ES-I3 (cell line): ENCODE measurements at regions not wholly inside any gene's neighbourhood (a gene's known extent, or its start where the extent isn't known, plus 50 kb on each side); places are given as distances from the start of the nearest gene placed in this dataset.
A peak's percentile ranks its signal among the peaks of the same experiment; 100 is the strongest.

ENCODE experiments used
- H3K36me3 ChIP-seq: 2 replicates; pipeline ENCODE4 v1.6.1; 2013; ENCODE audit warnings: mild to moderate bottlenecking, low read length, control low read depth, moderate library complexity; ENCODE audit not compliant: insufficient read depth
- H3K4me1 ChIP-seq: 2 replicates; pipeline ENCODE4 v1.6.1; 2013; ENCODE audit warnings: mild to moderate bottlenecking, control low read depth, low read length; ENCODE audit not compliant: insufficient read depth
- H3K9ac ChIP-seq: 2 replicates; pipeline ENCODE4 v1.6.1; 2013; ENCODE audit warnings: low read depth, mild to moderate bottlenecking, low read length, moderate library complexity
- H3K9me3 ChIP-seq: 2 replicates; pipeline ENCODE4 v1.6.1; 2013; ENCODE audit warnings: mild to moderate bottlenecking, low read length, moderate library complexity; ENCODE audit not compliant: control insufficient read depth, insufficient read depth

DNA sequence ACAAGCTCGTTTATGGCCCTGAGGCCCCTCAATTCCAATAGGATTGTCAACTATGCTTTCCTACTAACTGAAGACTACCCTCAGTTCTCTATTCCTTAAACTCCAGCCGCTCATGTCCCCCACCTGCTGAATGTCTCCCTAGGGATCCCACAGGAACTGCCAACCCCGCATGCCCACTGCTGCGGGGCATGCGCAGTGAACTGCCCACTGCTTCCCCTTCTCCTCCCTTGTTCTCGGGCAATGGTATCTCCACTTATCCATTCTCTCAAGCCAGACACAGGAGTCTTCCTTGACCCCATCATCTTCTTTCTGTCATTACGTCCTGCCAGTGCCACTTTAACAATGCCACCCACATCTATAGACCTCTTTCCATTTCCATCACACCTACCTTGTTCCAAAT lies 90.0 kb downstream of the FGF18 start:
- Histone ChIP-seq H3K9me3 (no peaks in the 10 kb centered on the region), H3K4me1 (no peaks in the 10 kb centered on the region), H3K36me3 (no peaks in the 10 kb centered on the region; the same call in 1 of the 2 replicates), H3K9ac (no peak overlapping the region)

DNA sequence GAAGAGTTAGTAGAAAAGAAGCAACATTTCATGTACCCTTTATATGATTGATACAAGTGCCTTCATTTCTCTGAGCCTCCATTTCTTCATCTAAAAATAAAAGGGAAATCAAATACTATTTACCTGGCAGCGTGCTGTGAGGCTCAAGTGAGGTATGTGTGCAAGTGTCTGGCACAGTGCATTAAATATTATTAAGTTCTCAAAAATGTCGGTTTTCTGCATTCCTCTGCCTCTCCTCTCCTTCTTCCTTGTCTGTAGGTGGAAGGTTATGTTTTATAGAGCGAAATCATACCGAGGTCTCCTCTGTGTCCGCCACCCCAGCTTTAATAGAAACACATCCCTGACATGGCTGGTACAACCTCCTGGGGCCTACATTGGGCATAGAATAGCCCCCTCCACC lies 93.0 kb downstream of the FGF18 start:
- Histone ChIP-seq H3K36me3 (no peaks in the 10 kb centered on the region), H3K9me3 (no peaks in the 10 kb centered on the region), H3K9ac (no peak overlapping the region), H3K4me1 (no peaks in the 10 kb centered on the region)

DNA sequence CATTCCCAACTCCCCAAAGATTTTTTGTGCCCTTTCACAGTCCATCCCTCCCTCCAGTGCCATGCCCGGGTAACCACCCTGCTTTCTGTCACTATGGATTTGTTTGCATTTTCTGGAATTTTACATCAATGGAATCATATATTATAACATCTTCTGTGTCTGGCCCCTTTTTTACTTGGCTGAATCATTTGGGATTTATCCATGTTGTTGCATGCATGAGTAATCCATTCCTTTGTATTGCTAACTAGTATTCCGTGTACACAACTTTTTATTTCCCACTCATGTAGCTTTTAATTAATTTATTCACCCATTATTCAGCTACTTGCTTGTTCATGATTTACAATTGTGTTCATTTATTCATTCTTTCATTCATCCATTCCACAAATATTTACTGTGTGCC lies 94.1 kb downstream of the FGF18 start:
- H3K9me3 ChIP-seq: no peaks in the 10 kb centered on the region
- H3K9ac ChIP-seq: no peak overlapping the region
- peaks cover under 1% of the 10 kb centered on the region; the same call in 1 of the 2 replicates for H3K4me1 ChIP-seq
- no peaks in the 10 kb centered on the region for H3K36me3 ChIP-seq

DNA sequence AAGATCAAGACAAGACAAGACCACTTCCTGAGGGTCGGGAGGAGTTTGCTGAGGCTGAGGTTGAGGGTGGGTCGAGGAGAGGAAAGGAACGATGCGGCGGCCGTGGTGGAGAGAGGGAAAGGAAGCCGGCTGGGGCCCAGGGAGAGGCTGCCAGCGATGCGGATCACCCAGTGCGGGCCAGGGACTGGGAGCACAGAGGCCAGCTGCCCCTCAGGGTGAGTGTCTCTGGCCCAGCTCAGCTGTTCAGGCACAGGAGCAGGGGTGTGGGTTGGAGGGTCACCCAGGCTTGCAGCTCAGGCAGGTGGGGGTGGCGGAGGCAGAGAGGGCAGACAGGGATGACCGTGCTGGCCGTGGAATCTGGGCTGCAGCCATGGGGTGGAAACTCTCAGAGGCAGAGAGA lies 99.5 kb downstream of the FGF18 start:
- peaks cover 34% of the 10 kb centered on the region for H3K4me1 ChIP-seq
- H3K9me3 ChIP-seq: no peaks in the 10 kb centered on the region
- H3K9ac ChIP-seq: no peak overlapping the region
- H3K36me3 ChIP-seq: no peaks in the 10 kb centered on the region

DNA sequence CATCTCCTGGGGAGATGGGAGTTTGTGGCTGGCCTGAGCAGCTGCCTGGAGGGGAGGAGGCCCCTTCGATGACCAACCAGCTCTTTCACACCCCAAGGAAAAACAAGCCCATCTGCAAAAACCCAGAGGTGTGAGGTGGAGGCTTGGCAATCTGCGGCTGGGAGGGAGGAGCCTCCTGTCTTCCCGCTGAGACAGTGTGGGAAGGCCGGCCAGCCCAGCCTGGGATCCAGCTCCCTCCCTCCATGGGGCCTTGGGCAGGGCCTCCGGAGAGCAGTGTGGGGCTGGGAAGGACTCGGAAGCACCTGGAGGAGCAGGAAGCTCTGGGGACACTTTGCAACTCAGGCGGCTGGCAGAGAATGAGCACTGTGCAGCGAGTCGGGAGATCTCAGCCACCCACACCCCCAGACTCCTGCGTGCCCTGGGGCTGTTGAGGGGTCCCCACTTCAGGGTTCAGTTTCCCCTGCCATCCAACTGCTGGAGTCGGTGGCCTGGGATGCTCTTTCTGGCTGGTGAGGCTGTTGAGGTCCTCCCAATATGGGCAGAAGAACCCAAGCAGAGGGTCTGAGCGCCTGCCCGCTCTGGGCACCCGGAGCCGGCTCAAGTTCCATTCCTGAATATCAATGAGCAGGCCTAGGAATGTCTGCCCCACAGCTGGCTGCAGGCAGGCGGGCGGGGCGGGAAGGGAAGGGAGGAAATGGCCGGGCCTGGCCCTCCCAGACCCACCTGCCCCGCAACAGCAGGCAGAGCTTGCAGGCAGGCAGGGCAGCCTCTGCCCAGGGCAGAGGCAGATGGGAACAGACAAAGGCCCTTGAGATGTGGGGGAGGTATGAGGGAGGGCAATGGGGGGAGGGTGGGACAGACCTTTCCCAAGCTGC lies 101.1 kb downstream of the FGF18 start:
- Histone ChIP-seq H3K9me3 (no peaks in the 10 kb centered on the region), H3K9ac (peak overlapping the region; percentile 34; the same call in 1 of the 2 replicates), H3K36me3 (no peaks in the 10 kb centered on the region), H3K4me1 (peaks cover 34% of the 10 kb centered on the region)

DNA sequence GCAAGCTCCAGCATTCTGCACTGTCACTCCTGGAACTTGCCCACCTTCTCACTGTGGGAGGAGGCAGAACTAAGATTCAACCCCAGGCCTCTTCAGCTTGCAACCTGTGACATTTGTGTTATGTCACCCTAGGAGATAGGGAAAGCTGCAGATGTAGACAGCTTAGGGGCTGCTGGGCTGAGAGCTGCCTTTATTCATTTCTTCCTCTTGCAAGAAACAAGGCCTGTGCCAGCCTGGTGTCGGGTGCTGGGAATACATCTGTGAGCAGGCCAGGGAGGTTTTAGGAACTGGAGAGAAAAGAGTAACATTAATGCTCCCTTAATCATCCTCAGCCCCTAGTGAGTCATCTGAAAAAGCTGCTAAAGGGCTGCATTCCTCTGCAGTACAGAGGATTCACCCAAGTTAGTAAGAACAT lies 101.8 kb downstream of the FGF18 start:
- Histone ChIP-seq H3K4me1 (peaks cover 34% of the 10 kb centered on the region), H3K36me3 (no peaks in the 10 kb centered on the region), H3K9me3 (no peaks in the 10 kb centered on the region), H3K9ac (no peak overlapping the region)

DNA sequence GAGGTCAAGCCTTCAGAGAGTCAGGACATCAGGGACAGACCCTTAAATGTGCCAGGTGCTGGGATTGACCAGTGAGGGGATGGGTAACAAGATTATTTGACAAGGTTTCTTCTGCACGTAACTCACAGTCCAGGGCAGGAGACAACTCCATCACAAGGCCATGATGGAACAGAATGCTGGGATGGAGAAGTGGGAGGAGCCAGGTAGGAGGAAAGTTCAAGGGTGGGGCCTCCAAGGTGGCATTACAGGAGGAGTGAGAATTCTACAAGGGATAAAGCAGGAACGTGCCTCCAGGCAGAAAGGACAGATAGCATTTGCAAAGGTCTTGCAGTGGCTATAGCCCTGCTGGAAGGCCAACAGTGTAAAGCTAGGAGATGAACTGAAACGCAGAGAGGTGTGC lies 102.2 kb downstream of the FGF18 start:
- no peaks in the 10 kb centered on the region for H3K9me3 ChIP-seq
- peaks cover 34% of the 10 kb centered on the region for H3K4me1 ChIP-seq
- H3K9ac ChIP-seq: no peak overlapping the region
- no peaks in the 10 kb centered on the region for H3K36me3 ChIP-seq

DNA sequence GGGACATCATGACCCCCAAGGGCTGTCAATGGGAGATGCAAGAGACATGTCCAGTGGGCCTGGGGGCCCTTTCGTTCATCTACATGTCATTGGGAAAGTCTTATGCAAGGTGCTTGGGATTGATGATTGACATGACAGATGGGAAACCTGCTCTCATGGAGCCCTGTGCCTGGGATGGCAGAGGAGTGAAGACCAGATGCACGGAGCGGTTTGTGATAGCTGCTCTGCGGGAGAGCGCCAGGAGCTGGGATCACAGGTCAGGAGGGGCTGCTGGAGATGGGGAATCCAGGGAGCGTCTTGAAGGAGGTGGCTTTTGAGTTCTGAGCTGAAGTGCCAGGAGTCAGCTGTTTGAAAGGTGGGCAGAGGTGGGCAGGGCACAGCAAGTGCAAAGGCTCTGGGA lies 104.3 kb downstream of the FGF18 start:
- H3K9me3 ChIP-seq: no peaks in the 10 kb centered on the region
- H3K36me3 ChIP-seq: no peaks in the 10 kb centered on the region
- H3K4me1 ChIP-seq: peaks cover 31% of the 10 kb centered on the region
- H3K9ac ChIP-seq: no peak overlapping the region

DNA sequence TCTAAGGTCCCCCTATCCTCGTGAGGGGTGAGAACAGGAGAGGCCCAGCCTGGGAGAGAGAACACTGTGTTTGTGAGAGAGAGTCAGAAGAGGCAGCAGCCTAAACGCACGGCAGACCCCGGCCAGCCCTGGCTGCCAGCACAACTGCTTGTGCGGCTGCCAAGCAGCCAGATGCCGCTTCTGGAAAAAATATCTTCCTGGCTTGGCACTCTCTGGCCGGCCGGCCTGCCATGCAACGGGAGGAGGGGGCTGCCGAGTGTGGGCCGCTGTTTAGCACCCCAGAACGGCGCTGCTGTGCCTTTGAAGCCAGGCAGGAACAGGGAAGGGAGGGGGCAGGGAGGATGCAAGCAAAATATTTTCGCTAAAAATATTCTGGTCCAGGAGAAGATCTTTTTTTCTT lies 105.0 kb downstream of the FGF18 start:
- Histone ChIP-seq H3K4me1 (peaks cover 24% of the 10 kb centered on the region), H3K9me3 (no peaks in the 10 kb centered on the region), H3K9ac (no peak overlapping the region), H3K36me3 (no peaks in the 10 kb centered on the region)

DNA sequence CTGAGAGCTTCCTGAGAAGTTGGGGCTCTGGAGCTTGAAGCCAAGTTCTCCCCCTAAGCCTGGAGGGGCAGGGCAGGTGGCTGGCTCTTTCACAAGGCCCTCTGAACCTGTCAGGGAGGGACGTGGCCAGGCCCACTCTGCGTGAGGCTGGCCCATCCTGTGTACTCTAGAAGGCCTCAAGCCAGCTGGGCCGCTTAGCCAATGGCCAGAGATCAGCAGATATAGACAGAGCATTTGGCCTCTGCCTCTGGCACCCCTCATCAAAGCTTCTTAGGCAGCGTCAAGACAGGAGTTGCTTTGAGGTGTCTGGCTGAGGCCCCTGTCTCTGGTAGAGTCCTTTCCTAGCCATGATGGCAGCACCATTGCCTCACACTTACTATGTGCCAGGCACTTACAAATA lies 105.6 kb downstream of the FGF18 start:
- H3K9ac ChIP-seq: no peak overlapping the region
- H3K36me3 ChIP-seq: no peaks in the 10 kb centered on the region
- H3K4me1 ChIP-seq: peaks cover 18% of the 10 kb centered on the region
- H3K9me3 ChIP-seq: no peaks in the 10 kb centered on the region

DNA sequence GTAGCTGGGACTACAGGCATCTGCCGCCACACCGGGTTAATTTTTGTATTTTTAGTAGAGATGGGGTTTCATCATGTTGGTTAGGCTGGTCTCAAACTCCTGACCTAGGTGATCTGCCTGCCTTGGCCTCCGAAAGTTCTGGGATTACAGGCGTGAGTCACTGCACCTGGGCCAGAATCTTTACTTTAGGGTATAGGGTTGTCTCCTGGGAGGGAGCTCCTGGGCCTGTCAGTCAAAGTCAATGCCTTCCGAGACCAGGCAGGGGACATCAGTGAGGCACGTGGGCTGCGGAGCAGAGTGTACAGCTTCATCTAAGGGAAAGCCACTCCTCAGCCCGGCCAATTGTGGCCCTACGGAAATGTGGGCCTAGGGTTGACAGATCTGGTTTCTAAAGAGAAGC lies 108.6 kb downstream of the FGF18 start:
- Histone ChIP-seq H3K4me1 (no peaks in the 10 kb centered on the region), H3K9ac (no peak overlapping the region), H3K36me3 (no peaks in the 10 kb centered on the region), H3K9me3 (no peaks in the 10 kb centered on the region)

DNA sequence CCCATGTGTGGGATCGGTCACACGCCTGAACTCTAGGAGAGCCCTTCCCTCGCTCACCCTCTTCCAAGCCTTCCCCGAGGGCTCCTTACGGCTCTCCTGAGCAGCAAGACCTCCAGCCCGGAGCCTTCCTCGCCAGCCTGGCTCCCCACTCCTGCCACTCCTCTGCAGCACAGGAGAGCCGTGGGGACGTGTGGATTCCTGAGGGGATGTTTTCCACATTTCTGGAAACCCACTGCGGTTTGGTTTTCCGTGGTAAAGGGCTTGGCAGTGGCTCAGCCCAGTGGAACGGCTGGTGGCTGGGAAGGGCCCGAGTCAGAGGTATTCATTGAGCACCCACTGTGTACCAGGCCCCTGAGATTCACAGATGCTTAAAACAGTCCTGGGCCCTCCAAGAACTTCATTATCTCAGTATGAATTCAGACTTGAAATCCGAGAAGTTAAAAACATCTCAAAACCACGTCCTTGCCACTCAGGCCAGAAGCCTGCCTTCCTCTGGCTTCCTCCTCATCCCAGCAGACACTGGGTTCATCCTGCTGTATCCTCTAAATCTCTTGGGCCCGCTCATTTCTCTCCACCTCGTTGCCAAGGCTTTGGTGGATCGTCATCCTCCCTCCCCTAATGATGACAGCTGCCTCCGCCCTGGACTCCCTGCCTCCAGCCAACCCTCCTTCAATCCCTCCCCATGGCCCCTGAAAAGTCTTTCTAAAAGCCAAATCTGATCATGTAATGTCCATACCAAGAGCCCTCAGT lies 109.6 kb downstream of the FGF18 start:
- no peaks in the 10 kb centered on the region for H3K36me3 ChIP-seq
- peaks cover 3% of the 10 kb centered on the region for H3K4me1 ChIP-seq
- H3K9ac ChIP-seq: no peak overlapping the region
- no peaks in the 10 kb centered on the region for H3K9me3 ChIP-seq

DNA sequence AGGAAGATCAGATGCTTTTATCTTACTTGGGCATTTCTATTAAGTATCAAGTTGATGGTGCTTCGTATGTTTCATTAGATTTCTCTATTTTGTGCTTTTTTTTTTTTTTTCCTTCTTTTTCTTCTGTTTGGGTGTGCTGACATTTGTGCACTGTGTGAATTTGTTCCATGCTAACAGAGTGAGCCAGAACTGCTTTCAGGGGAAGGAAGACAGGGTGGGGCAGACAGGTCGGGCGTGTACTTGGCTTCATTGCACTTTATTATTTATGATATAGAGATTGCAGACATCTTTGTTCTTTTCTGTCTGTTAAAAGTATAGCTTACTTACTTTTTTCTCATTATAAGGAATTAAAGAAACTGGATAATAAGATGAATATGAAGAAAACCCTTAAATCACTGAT lies 112.2 kb downstream of the FGF18 start:
- no peaks in the 10 kb centered on the region for H3K9me3 ChIP-seq
- no peaks in the 10 kb centered on the region for H3K36me3 ChIP-seq
- no peak overlapping the region for H3K9ac ChIP-seq
- H3K4me1 ChIP-seq: peaks cover 28% of the 10 kb centered on the region

DNA sequence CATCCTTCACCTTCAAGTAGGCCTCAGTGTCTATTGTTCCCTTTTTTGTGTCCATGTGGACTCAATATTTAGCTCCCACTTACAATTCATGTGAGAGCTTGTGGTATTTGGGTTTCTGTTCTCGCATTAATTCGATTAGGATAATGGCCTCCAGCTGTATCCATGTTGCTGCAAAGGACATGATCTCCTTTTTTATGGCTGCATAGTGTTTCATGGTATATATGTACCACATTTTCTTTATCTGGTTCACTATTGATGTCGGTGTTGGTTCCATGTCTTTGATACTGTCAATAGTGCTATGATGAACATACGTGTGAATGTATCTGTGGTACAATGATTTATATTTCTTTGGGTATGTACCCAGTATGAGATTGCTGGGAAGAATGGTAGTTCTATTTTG lies 113.7 kb downstream of the FGF18 start:
- Histone ChIP-seq H3K4me1 (peaks cover 34% of the 10 kb centered on the region), H3K9me3 (no peaks in the 10 kb centered on the region)

More for the DNA sequence above, 113.7 kb downstream of the FGF18 start:
- Histone ChIP-seq H3K9ac (no peak overlapping the region), H3K36me3 (no peaks in the 10 kb centered on the region)
